ENCODE measurements at regions not wholly inside any gene's neighbourhood (a gene's known extent, or its start where the extent isn't known, plus 50 kb on each side); places are given as distances from the start of the nearest gene placed in this dataset.

DNA sequence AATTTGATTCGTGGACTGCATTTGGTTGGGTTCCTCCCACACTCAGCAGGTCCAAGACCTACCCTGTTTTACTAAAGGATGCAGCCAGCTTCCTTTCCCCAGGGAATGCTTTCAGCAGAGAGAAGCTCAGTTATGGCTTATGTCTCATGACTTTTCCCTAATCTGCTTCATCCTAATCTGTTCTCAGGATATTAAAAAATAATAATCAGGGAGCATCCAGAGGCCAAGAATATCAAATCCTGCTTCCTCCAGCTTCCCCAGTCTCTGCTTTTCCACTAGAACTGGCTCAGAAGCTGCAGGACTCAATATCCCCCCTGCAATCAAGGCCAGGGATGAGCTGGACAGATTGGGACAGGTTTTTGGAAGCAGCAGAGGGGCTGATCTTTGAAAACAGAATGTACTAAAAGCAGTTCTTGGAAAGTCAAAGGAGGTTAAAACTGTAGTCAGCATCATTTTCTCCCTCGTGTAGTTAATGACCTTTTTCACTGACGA is 326.9 kb upstream of the TNP1 start:
- TF ChIP-seq, protein P1, sequence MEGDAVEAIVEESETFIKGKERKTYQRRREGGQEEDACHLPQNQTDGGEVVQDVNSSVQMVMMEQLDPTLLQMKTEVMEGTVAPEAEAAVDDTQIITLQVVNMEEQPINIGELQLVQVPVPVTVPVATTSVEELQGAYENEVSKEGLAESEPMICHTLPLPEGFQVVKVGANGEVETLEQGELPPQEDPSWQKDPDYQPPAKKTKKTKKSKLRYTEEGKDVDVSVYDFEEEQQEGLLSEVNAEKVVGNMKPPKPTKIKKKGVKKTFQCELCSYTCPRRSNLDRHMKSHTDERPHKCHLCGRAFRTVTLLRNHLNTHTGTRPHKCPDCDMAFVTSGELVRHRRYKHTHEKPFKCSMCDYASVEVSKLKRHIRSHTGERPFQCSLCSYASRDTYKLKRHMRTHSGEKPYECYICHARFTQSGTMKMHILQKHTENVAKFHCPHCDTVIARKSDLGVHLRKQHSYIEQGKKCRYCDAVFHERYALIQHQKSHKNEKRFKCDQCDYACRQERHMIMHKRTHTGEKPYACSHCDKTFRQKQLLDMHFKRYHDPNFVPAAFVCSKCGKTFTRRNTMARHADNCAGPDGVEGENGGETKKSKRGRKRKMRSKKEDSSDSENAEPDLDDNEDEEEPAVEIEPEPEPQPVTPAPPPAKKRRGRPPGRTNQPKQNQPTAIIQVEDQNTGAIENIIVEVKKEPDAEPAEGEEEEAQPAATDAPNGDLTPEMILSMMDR (conservative IDR thresholded peaks at IDR 0.05): no peak
- TF ChIP-seq EZH2 (IDR thresholded peaks at IDR 0.05; ENCODE audit: low read depth): no peak

Data from PC-9 (cell line).